Endodermal cell (in vitro differentiated cells): ENCODE measurements at regions not wholly inside any gene's neighbourhood (a gene's known extent, or its start where the extent isn't known, plus 50 kb on each side); places are given as distances from the start of the nearest gene placed in this dataset.

Source experiments
- DNase-seq: peaks from one replicate; pipeline ENCODE4 v3.0.0-alpha.2; 2017
- H3K27ac ChIP-seq: 2 replicates; pipeline ENCODE4 v1.5.1; 2013; ENCODE audit warnings: mild to moderate bottlenecking, low read depth, low read length, moderate library complexity
- H3K27me3 ChIP-seq: 2 replicates; pipeline ENCODE4 v1.6.1; 2013; ENCODE audit warnings: mild to moderate bottlenecking, low read length, moderate library complexity; ENCODE audit not compliant: insufficient read depth, control insufficient read depth, poor library complexity, severe bottlenecking
- H3K36me3 ChIP-seq: 2 replicates; pipeline ENCODE4 v1.7.0; 2013; ENCODE audit warnings: mild to moderate bottlenecking, low read length, moderate library complexity; ENCODE audit not compliant: control insufficient read depth, insufficient read depth
- H3K4me1 ChIP-seq: one replicate; pipeline ENCODE4 v1.7.0; 2013; ENCODE audit warnings: low read length; ENCODE audit not compliant: control insufficient read depth, insufficient read depth
- H3K4me3 ChIP-seq: 2 replicates; pipeline ENCODE4 v1.5.1; 2013; ENCODE audit warnings: mild to moderate bottlenecking, low read length, moderate library complexity
- H3K9ac ChIP-seq: 2 replicates; pipeline ENCODE4 v1.6.1; 2013; ENCODE audit warnings: mild to moderate bottlenecking, low read length, moderate library complexity; ENCODE audit not compliant: poor library complexity, severe bottlenecking; ENCODE audit errors: extremely low read depth
- H3K9me3 ChIP-seq: 2 replicates; pipeline ENCODE4 v1.6.1; 2013; ENCODE audit warnings: mild to moderate bottlenecking, low read length, moderate library complexity; ENCODE audit not compliant: control insufficient read depth
- H3K27ac Mint-ChIP-seq: 2 replicates; pipeline ENCODE4 v1.8.0; 2020; ENCODE audit warnings: mixed read lengths
- H3K27me3 Mint-ChIP-seq: 2 replicates; pipeline ENCODE4 v1.8.0; 2021; ENCODE audit warnings: mild to moderate bottlenecking, mixed read lengths; ENCODE audit not compliant: insufficient read depth
- H3K36me3 Mint-ChIP-seq: 2 replicates; pipeline ENCODE4 v1.8.0; 2020; ENCODE audit warnings: low read depth, mixed read lengths
- H3K4me1 Mint-ChIP-seq: 2 replicates; pipeline ENCODE4 v1.8.0; 2020; ENCODE audit warnings: mixed read lengths
- H3K4me3 Mint-ChIP-seq: 2 replicates; pipeline ENCODE4 v1.8.0; 2020; ENCODE audit warnings: mild to moderate bottlenecking, moderate library complexity, mixed read lengths
- H3K9me3 Mint-ChIP-seq: 2 replicates; pipeline ENCODE4 v1.8.0; 2020; ENCODE audit warnings: mild to moderate bottlenecking, mixed read lengths
- WGBS, 2 experiments: methylation state at CpG; one replicate each; pipeline versions ENCODE4 v1.1.5 to v1.1.7; 2013; ENCODE audit warnings: missing lambda C conversion rate in 2 of 2, mixed read lengths in 1 of 2; ENCODE audit not compliant: insufficient coverage in 1 of 2, insufficient read length in 1 of 2; 5-methylcytosine and 5-hydroxymethylcytosine counted together
- TF ChIP-seq, protein P1 (sequence below): fragments of 200-600 bp; sonication (generic); conservative IDR thresholded peaks from 2 replicates; pipeline ENCODE4 v1.5.0; 2021; ENCODE audit warnings: antibody characterized with exemption, mild to moderate bottlenecking

- Histone ChIP-seq H3K9ac (no peak overlapping the region), H3K4me3 (no peak overlapping the region), H3K27ac (no peak overlapping the region), H3K36me3 (no peaks in the 10 kb centered on the region), H3K9me3 (no peaks in the 10 kb centered on the region), H3K4me1 (peaks cover 3% of the 10 kb centered on the region), H3K27me3 (no peaks in the 10 kb centered on the region)
- H3K36me3 Mint-ChIP-seq, result no peaks in the 10 kb centered on the region
- H3K27ac Mint-ChIP-seq, result no peak overlapping the region
- H3K27me3 Mint-ChIP-seq, result no peaks in the 10 kb centered on the region
- peaks cover 10% of the 10 kb centered on the region for H3K4me1 Mint-ChIP-seq
- no peaks in the 10 kb centered on the region for H3K9me3 Mint-ChIP-seq
- TF ChIP-seq, protein P1, sequence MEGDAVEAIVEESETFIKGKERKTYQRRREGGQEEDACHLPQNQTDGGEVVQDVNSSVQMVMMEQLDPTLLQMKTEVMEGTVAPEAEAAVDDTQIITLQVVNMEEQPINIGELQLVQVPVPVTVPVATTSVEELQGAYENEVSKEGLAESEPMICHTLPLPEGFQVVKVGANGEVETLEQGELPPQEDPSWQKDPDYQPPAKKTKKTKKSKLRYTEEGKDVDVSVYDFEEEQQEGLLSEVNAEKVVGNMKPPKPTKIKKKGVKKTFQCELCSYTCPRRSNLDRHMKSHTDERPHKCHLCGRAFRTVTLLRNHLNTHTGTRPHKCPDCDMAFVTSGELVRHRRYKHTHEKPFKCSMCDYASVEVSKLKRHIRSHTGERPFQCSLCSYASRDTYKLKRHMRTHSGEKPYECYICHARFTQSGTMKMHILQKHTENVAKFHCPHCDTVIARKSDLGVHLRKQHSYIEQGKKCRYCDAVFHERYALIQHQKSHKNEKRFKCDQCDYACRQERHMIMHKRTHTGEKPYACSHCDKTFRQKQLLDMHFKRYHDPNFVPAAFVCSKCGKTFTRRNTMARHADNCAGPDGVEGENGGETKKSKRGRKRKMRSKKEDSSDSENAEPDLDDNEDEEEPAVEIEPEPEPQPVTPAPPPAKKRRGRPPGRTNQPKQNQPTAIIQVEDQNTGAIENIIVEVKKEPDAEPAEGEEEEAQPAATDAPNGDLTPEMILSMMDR, result no peak
- 63% methylated on average over 2 of the region's 2 CpGs; no CpG with 5 or more reads in 1 of the 2 experiments for WGBS, 2 experiments
- H3K4me3 Mint-ChIP-seq, result no peak overlapping the region
- DNase-seq, result no peak
These were observed 848.2 kb downstream of the DHX35 start for GRCh38 chr20:39810309-39810708.

DNA sequence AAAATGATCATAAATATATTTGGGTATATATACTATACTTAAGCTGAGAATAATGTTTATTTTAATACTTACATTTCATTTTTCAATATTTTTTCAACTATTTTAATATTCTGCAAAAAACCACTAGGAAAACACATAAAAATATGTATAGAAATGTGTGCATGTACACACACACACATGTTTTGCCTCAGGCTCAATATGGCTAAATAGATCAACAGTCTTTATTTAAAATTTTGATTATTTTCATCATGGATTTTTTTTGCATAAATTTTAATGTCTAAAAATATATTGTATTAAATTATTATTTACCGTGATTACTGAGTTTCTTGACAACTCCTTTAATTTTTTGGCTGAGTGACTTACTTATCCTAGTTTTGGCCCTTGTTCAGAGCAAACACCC lies 846.5 kb downstream of the DHX35 start:
- Histone ChIP-seq H3K27ac (no peak overlapping the region), H3K9ac (no peak overlapping the region), H3K27me3 (no peaks in the 10 kb centered on the region), H3K4me3 (no peak overlapping the region), H3K9me3 (no peaks in the 10 kb centered on the region), H3K36me3 (no peaks in the 10 kb centered on the region), H3K4me1 (peaks cover 3% of the 10 kb centered on the region)
- no peaks in the 10 kb centered on the region for H3K36me3 Mint-ChIP-seq
- TF ChIP-seq, protein P1, result no peak
- H3K9me3 Mint-ChIP-seq, result no peaks in the 10 kb centered on the region
- no peak for DNase-seq
- no peak overlapping the region for H3K4me3 Mint-ChIP-seq
- H3K4me1 Mint-ChIP-seq, result peaks cover 10% of the 10 kb centered on the region
- WGBS, 2 experiments, result 94% methylated on average over 1 of the region's 1 CpG; no CpG with 5 or more reads in 1 of the 2 experiments
- H3K27me3 Mint-ChIP-seq, result no peaks in the 10 kb centered on the region
- H3K27ac Mint-ChIP-seq, result no peak overlapping the region

DNA sequence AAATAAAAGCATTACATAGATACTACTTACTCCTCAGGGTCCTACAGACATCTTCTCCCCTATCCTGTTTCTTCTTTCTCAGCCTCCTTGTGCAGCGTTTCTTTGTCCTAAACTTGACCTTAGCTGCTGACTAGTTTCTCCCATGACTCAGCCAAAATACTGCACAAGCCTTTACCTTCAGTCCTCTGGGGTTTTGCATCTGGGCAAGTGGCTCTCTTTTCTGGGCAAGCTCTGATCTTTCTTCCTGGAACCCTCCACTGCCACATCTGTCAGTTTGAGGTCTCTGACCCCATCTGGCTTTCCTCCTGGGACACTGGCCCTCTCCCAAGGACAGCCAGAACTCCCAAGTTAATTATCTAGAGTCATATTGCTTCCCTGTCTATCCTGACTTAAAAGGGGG lies 838.4 kb downstream of the DHX35 start:
- peaks cover 9% of the 10 kb centered on the region for H3K9me3 Mint-ChIP-seq

More for the DNA sequence above, 838.4 kb downstream of the DHX35 start:
- Histone ChIP-seq H3K27ac (no peak overlapping the region), H3K4me3 (no peak overlapping the region), H3K27me3 (no peaks in the 10 kb centered on the region), H3K9me3 (peaks cover 9% of the 10 kb centered on the region), H3K36me3 (no peaks in the 10 kb centered on the region), H3K9ac (no peak overlapping the region), H3K4me1 (no peaks in the 10 kb centered on the region)
- no peaks in the 10 kb centered on the region for H3K4me1 Mint-ChIP-seq
- H3K4me3 Mint-ChIP-seq, result no peak overlapping the region
- no peak for DNase-seq
- H3K36me3 Mint-ChIP-seq, result no peaks in the 10 kb centered on the region
- WGBS, 2 experiments, result 83 to 100% methylated on average over 1 of the region's 1 CpG
- no peak overlapping the region for H3K27ac Mint-ChIP-seq
- peaks cover 2% of the 10 kb centered on the region for H3K27me3 Mint-ChIP-seq
- TF ChIP-seq, protein P1, result no peak
